CD4-positive, alpha-beta T cell treated with Interleukin-6 for 4 hours (primary cell): ENCODE measurements at regions not wholly inside any gene's neighbourhood (a gene's known extent, or its start where the extent isn't known, plus 50 kb on each side); places are given as distances from the start of the nearest gene placed in this dataset.
"Not testable (repeated sequence)": the region's sequence is repeated elsewhere in the genome, so short reads cannot be mapped to it uniquely, and the experiment has no call there.

Source experiments
- DNase-seq: peaks from one replicate; pipeline ENCODE4 v3.0.0-alpha.2; 2020; ENCODE audit warnings: mixed read lengths

- no peak for DNase-seq
Observed at GRCh38 chr4:82247171-82247570, 126.6 kb downstream of the HNRNPD start.

- no peak for DNase-seq
Observed at GRCh38 chr4:82241534-82241933, 132.3 kb downstream of the HNRNPD start.

GRCh38 chr4:82240410-82240809, 133.4 kb downstream of the HNRNPD start:
- DNase-seq: no peak

- DNase-seq: not testable (repeated sequence)
Observed at GRCh38 chr4:82237142-82237541, 136.6 kb downstream of the HNRNPD start.

- no peak for DNase-seq
Observed at GRCh38 chr4:82235346-82235745, 138.4 kb downstream of the HNRNPD start.

- no peak for DNase-seq
Observed at GRCh38 chr4:82232891-82233290, 140.9 kb downstream of the HNRNPD start.

GRCh38 chr4:82231806-82232205, 142.0 kb downstream of the HNRNPD start:
- DNase-seq: no peak

- DNase-seq: no peak
Observed at GRCh38 chr4:82230306-82230705, 143.5 kb downstream of the HNRNPD start.

GRCh38 chr4:82225030-82225429, 148.8 kb downstream of the HNRNPD start:
- no peak for DNase-seq

- DNase-seq: peak; percentile 46
Observed at GRCh38 chr4:82223715-82224114, 150.1 kb downstream of the HNRNPD start.

GRCh38 chr4:82219346-82219745, 154.4 kb downstream of the HNRNPD start:
- no peak for DNase-seq

- peak; percentile 20 for DNase-seq
Observed at GRCh38 chr4:82217986-82218715, 155.6 kb downstream of the HNRNPD start.

- DNase-seq: no peak
Observed at GRCh38 chr4:82216219-82216618, 157.6 kb downstream of the HNRNPD start.

- DNase-seq: no peak
Observed at GRCh38 chr4:82215800-82216199, 158.0 kb downstream of the HNRNPD start.

- DNase-seq: no peak
Observed at GRCh38 chr4:82215039-82215438, 158.8 kb downstream of the HNRNPD start.

- peak; percentile 35 for DNase-seq
Observed at GRCh38 chr4:82213485-82214417, 160.0 kb downstream of the HNRNPD start.

GRCh38 chr4:82201805-82202641, 171.8 kb downstream of the HNRNPD start:
- DNase-seq: peak; percentile 55

- no peak for DNase-seq
Observed at GRCh38 chr4:82201303-82201702, 172.5 kb downstream of the HNRNPD start.

GRCh38 chr4:82200046-82200445, 173.7 kb downstream of the HNRNPD start:
- DNase-seq: no peak

GRCh38 chr4:82194329-82194728, 179.5 kb downstream of the HNRNPD start:
- no peak for DNase-seq

GRCh38 chr4:82192017-82192673, 181.6 kb downstream of the HNRNPD start:
- no peak for DNase-seq

GRCh38 chr4:82181789-82182188, 192.0 kb downstream of the HNRNPD start:
- DNase-seq: no peak
